Keratinocyte (primary cell): ENCODE measurements at regions not wholly inside any gene's neighbourhood (a gene's known extent, or its start where the extent isn't known, plus 50 kb on each side); places are given as distances from the start of the nearest gene placed in this dataset.

Source experiments
- EZH2 ChIP-seq: IDR thresholded peaks from one replicate; pipeline ENCODE4 v1.6.1; 2012; ENCODE audit warnings: inconsistent platforms, mild to moderate bottlenecking, low read length, moderate library complexity
- TF ChIP-seq, protein P1 (sequence below), 3 experiments: IDR thresholded peaks in 1 of 3; conservative IDR thresholded peaks in 1 of 3; optimal IDR thresholded peaks in 1 of 3; 2 replicates in 2 of 3; 3 replicates in 1 of 3; pipeline versions ENCODE3 to v1.5.1; 2011; ENCODE audit warnings: low read length in 3 of 3, mild to moderate bottlenecking in 3 of 3, moderate library complexity in 2 of 3, control low read depth in 1 of 3, inconsistent platforms in 1 of 3; ENCODE audit not compliant: insufficient read depth in 2 of 3; ENCODE audit errors: extremely low read depth in 1 of 3

- TF ChIP-seq, protein P1, sequence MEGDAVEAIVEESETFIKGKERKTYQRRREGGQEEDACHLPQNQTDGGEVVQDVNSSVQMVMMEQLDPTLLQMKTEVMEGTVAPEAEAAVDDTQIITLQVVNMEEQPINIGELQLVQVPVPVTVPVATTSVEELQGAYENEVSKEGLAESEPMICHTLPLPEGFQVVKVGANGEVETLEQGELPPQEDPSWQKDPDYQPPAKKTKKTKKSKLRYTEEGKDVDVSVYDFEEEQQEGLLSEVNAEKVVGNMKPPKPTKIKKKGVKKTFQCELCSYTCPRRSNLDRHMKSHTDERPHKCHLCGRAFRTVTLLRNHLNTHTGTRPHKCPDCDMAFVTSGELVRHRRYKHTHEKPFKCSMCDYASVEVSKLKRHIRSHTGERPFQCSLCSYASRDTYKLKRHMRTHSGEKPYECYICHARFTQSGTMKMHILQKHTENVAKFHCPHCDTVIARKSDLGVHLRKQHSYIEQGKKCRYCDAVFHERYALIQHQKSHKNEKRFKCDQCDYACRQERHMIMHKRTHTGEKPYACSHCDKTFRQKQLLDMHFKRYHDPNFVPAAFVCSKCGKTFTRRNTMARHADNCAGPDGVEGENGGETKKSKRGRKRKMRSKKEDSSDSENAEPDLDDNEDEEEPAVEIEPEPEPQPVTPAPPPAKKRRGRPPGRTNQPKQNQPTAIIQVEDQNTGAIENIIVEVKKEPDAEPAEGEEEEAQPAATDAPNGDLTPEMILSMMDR (optimal IDR thresholded peaks at IDR 0.05 in 1 of 3, IDR thresholded peaks at IDR 0.05 in 1 of 3, conservative IDR thresholded peaks at IDR 0.05 in 1 of 3; ENCODE audit: extremely low read depth in 1 of 3, insufficient read depth in 2 of 3, low read length in 3 of 3) = no peak
- no peak for TF ChIP-seq EZH2
Observed at GRCh38 chr11:103644676-103645075, 391.8 kb upstream of the DDI1 start.
